H9 (cell line): ENCODE measurements at regions not wholly inside any gene's neighbourhood (a gene's known extent, or its start where the extent isn't known, plus 50 kb on each side); places are given as distances from the start of the nearest gene placed in this dataset.
A peak's percentile ranks its signal among the peaks of the same experiment; 100 is the strongest.

ENCODE experiments used
- DNase-seq: peaks from one replicate; pipeline ENCODE4 v3.0.0-alpha.2; 2017
- H2AFZ ChIP-seq: one replicate; pipeline ENCODE4 v1.6.1; 2013; ENCODE audit warnings: mild to moderate bottlenecking, low read length, control low read depth, moderate library complexity
- H2AK5ac ChIP-seq: 2 replicates; pipeline ENCODE4 v1.6.1; 2013; ENCODE audit warnings: low read length, control low read depth, mixed read lengths; ENCODE audit not compliant: insufficient read length
- H2BK120ac ChIP-seq: one replicate; pipeline ENCODE4 v1.6.1; 2013; ENCODE audit warnings: low read depth, mild to moderate bottlenecking, low read length, control low read depth, inconsistent platforms; ENCODE audit not compliant: poor library complexity, severe bottlenecking
- H2BK12ac ChIP-seq: 2 replicates; pipeline ENCODE4 v1.6.1; 2013; ENCODE audit warnings: low read length, control low read depth, mixed read lengths, low read depth; ENCODE audit not compliant: insufficient read length
- H2BK15ac ChIP-seq: 2 replicates; pipeline ENCODE4 v1.6.1; 2013; ENCODE audit warnings: low read depth, low read length, control low read depth
- H2BK20ac ChIP-seq: one replicate; pipeline ENCODE4 v1.6.1; 2013; ENCODE audit warnings: low read depth, mild to moderate bottlenecking, low read length, control low read depth, inconsistent platforms; ENCODE audit not compliant: poor library complexity, severe bottlenecking
- H2BK5ac ChIP-seq: 2 replicates; pipeline ENCODE4 v1.6.1; 2013; ENCODE audit warnings: low read length, control low read depth, mixed read lengths; ENCODE audit not compliant: insufficient read length
- H3K14ac ChIP-seq: 2 replicates; pipeline ENCODE4 v1.6.1; 2013; ENCODE audit warnings: low read length, control low read depth; ENCODE audit not compliant: insufficient read depth
- H3K18ac ChIP-seq: 2 replicates; pipeline ENCODE4 v1.6.1; 2013; ENCODE audit warnings: low read depth, mild to moderate bottlenecking, mixed read lengths, low read length, control low read depth; ENCODE audit not compliant: insufficient read length
- H3K23ac ChIP-seq: 2 replicates; pipeline ENCODE4 v1.6.1; 2013; ENCODE audit warnings: low read length, control low read depth, mixed read lengths, low read depth; ENCODE audit not compliant: insufficient read length
- H3K23me2 ChIP-seq: 2 replicates; pipeline ENCODE4 v1.6.1; 2013; ENCODE audit warnings: low read depth, mild to moderate bottlenecking, mixed read lengths, low read length, control low read depth; ENCODE audit not compliant: insufficient read length, poor library complexity, severe bottlenecking
- H3K27ac ChIP-seq: 2 replicates; pipeline ENCODE4 v1.5.1; 2013; ENCODE audit warnings: low read length, control low read depth, mixed read lengths, low read depth; ENCODE audit not compliant: insufficient read length
- H3K27me3 ChIP-seq: 2 replicates; pipeline ENCODE4 v1.6.1; 2013; ENCODE audit warnings: low read length, control low read depth, inconsistent platforms; ENCODE audit not compliant: insufficient read depth
- H3K4ac ChIP-seq: 2 replicates; pipeline ENCODE4 v1.6.1; 2013; ENCODE audit warnings: low read depth, mild to moderate bottlenecking, control low read depth, inconsistent platforms, low read length, moderate library complexity
- H3K4me1 ChIP-seq: 2 replicates; pipeline ENCODE4 v1.6.1; 2013; ENCODE audit warnings: low read length, control low read depth, inconsistent platforms; ENCODE audit not compliant: insufficient read depth
- H3K4me2 ChIP-seq: 2 replicates; pipeline ENCODE4 v1.6.1; 2013; ENCODE audit warnings: low read length, control low read depth, mixed read lengths; ENCODE audit not compliant: insufficient read length, insufficient read depth
- H3K56ac ChIP-seq: 2 replicates; pipeline ENCODE4 v1.6.1; 2013; ENCODE audit warnings: low read depth, mild to moderate bottlenecking, mixed read lengths, low read length, control low read depth; ENCODE audit not compliant: insufficient read length
- H3K79me1 ChIP-seq: 2 replicates; pipeline ENCODE4 v1.6.1; 2013; ENCODE audit warnings: low read depth, mild to moderate bottlenecking, moderate library complexity, low read length, control low read depth, inconsistent platforms; ENCODE audit not compliant: insufficient read depth, poor library complexity, severe bottlenecking
- H3K79me2 ChIP-seq: 2 replicates; pipeline ENCODE4 v1.6.1; 2013; ENCODE audit warnings: low read length, control low read depth, inconsistent platforms; ENCODE audit not compliant: insufficient read depth
- H3K9ac ChIP-seq: 2 replicates; pipeline ENCODE4 v1.6.1; 2013; ENCODE audit warnings: low read length, control low read depth, mixed read lengths; ENCODE audit not compliant: insufficient read length; ENCODE audit errors: extremely low read depth
- H3K9me3 ChIP-seq: one replicate; pipeline ENCODE4 v1.6.1; 2013; ENCODE audit warnings: low read depth, low read length, inconsistent platforms; ENCODE audit not compliant: control insufficient read depth
- H3T11ph ChIP-seq: one replicate; pipeline ENCODE4 v1.6.1; 2013; ENCODE audit warnings: mild to moderate bottlenecking, low read length, control low read depth, inconsistent platforms
- H4K20me1 ChIP-seq: one replicate; pipeline ENCODE4 v1.6.1; 2013; ENCODE audit not compliant: control insufficient read depth, insufficient read length, insufficient read depth
- H4K5ac ChIP-seq: 2 replicates; pipeline ENCODE4 v1.6.1; 2013; ENCODE audit warnings: low read depth, mild to moderate bottlenecking, mixed read lengths, low read length, control low read depth; ENCODE audit not compliant: insufficient read length
- H4K8ac ChIP-seq: replicated peaks from 2 replicates; pipeline ENCODE4 v1.6.1; 2013; ENCODE audit warnings: low read length, control low read depth, mixed read lengths, low read depth; ENCODE audit not compliant: insufficient read length
- H4K91ac ChIP-seq: 2 replicates; pipeline ENCODE4 v1.6.1; 2013; ENCODE audit warnings: low read depth, mild to moderate bottlenecking, moderate library complexity, mixed read lengths, low read length, control low read depth; ENCODE audit not compliant: insufficient read length
- H3K27ac Mint-ChIP-seq, 3 experiments: 2 replicates in 2 of 3; 3 replicates in 1 of 3; pipeline ENCODE4 v1.8.0; 2020 to 2021; ENCODE audit warnings: mixed read lengths in 3 of 3, mild to moderate bottlenecking in 1 of 3, moderate library complexity in 1 of 3
- H3K27me3 Mint-ChIP-seq: 2 replicates; pipeline ENCODE4 v1.8.0; 2021; ENCODE audit warnings: low read depth, mild to moderate bottlenecking, moderate library complexity, mixed read lengths
- H3K36me3 Mint-ChIP-seq, 3 experiments: 2 replicates in 2 of 3; 3 replicates in 1 of 3; pipeline ENCODE4 v1.8.0; 2020 to 2021; ENCODE audit warnings: low read depth in 3 of 3, mixed read lengths in 3 of 3; ENCODE audit not compliant: insufficient read depth in 1 of 3
- H3K4me1 Mint-ChIP-seq, 2 experiments: 2 replicates each; pipeline ENCODE4 v1.8.0; 2020; ENCODE audit warnings: mixed read lengths in 2 of 2
- H3K4me3 Mint-ChIP-seq, 2 experiments: 2 replicates in 1 of 2; 3 replicates in 1 of 2; pipeline ENCODE4 v1.8.0; 2020 to 2021; ENCODE audit warnings: mild to moderate bottlenecking in 2 of 2, mixed read lengths in 2 of 2, moderate library complexity in 1 of 2
- H3K9me3 Mint-ChIP-seq, 2 experiments: 2 replicates in 1 of 2; 3 replicates in 1 of 2; pipeline ENCODE4 v1.8.0; 2020; ENCODE audit warnings: mild to moderate bottlenecking in 2 of 2, mixed read lengths in 2 of 2, moderate library complexity in 1 of 2
- CTCF ChIP-seq: fragments of 200-600 bp; sonication (generic); conservative IDR thresholded peaks from 3 replicates; pipeline ENCODE4 v1.8.0; 2021; ENCODE audit warnings: antibody characterized with exemption, mild to moderate bottlenecking
- WGBS: extraction: QIAGEN DNeasy Blood & Tissue Kit; methylation state at CpG from one replicate; pipeline ENCODE4 v1.1.7; 2013; ENCODE audit warnings: missing lambda C conversion rate, low lambda C conversion rate, mixed read lengths; ENCODE audit not compliant: insufficient read length; ENCODE audit errors: extremely low coverage; 5-methylcytosine and 5-hydroxymethylcytosine counted together

DNA sequence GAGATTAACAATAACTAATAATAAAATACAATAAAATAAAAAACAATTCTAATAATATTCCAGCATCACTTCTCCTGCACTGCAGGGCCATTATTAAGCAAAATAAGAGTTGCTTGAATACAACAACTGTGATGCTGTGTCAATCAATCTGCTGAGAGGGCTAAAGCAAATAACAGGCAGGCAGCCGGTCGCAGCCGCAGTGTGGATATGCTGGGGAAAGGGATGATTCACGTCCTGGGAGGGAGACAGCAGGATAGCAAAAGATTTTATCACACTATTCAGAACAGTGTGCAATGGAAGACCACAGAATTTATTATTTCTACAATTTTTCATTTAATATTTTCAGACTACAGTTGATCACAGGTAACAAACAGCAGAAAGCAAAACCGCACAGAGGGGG lies 76.5 kb upstream of the SMARCAD1 start:
- Mint-ChIP-seq H3K27ac (peak overlapping the region in 1 of 3 experiments; percentile 54; a peak in 2 of 7 replicates), H3K36me3 (peaks cover 0 to 1% (median 0%) of the 10 kb centered on the region in 3 experiments; a peak in 2 of 7 replicates), H3K4me3 (no peak overlapping the region), H3K4me1 (peaks cover 2 to 7% of the 10 kb centered on the region in 2 experiments; a peak in 3 of 4 replicates), H3K9me3 (peaks cover 0 to 4% of the 10 kb centered on the region in 2 experiments; a peak in 2 of 5 replicates), H3K27me3 (no peaks in the 10 kb centered on the region)
- Histone ChIP-seq H4K5ac (no peak overlapping the region), H3K79me1 (no peaks in the 10 kb centered on the region), H4K20me1 (no peaks in the 10 kb centered on the region), H3K23me2 (no peaks in the 10 kb centered on the region), H2AK5ac (no peak overlapping the region), H2BK20ac (no peak overlapping the region), H3K27ac (no peak overlapping the region), H3K18ac (no peak overlapping the region), H3K4me1 (no peaks in the 10 kb centered on the region), H3K14ac (no peak overlapping the region), H3K4ac (no peak overlapping the region), H2BK15ac (no peak overlapping the region), H3K27me3 (no peaks in the 10 kb centered on the region), H4K8ac (no peak overlapping the region), H3K9me3 (no peaks in the 10 kb centered on the region), H3K79me2 (no peaks in the 10 kb centered on the region), H4K91ac (no peak overlapping the region), H3K23ac (no peak overlapping the region), H2AFZ (no peak overlapping the region), H2BK5ac (no peak overlapping the region), H3K9ac (no peak overlapping the region), H3K4me2 (no peak overlapping the region), H2BK12ac (no peak overlapping the region), H3T11ph (no peak overlapping the region), H3K56ac (no peak overlapping the region), H2BK120ac (no peak overlapping the region)
- no CpG with 5 or more reads among the region's 5 CpGs for WGBS
- DNase-seq, result no peak
- no peak for TF ChIP-seq CTCF
